HG03103 (cell line): ENCODE measurements at regions not wholly inside any gene's neighbourhood (a gene's known extent, or its start where the extent isn't known, plus 50 kb on each side); places are given as distances from the start of the nearest gene placed in this dataset.

Experiments
- ATAC-seq: cut with Tn5 transposase; IDR thresholded peaks from one replicate; pipeline ENCODE4 v1.9.1; 2021; ENCODE audit warnings: low read depth; ENCODE audit not compliant: unreplicated experiment

GRCh38 chr11:116177521-116178210, 595.1 kb downstream of the BUD13 start:
- ATAC-seq, result no peak

GRCh38 chr11:116176484-116177005, 596.2 kb downstream of the BUD13 start:
- no peak for ATAC-seq

- ATAC-seq, result no peak
These were observed 597.1 kb downstream of the BUD13 start for GRCh38 chr11:116175707-116176106.

- ATAC-seq, result no peak
These were observed 598.6 kb downstream of the BUD13 start for GRCh38 chr11:116173941-116174911.

- ATAC-seq, result no peak
These were observed 599.3 kb downstream of the BUD13 start for GRCh38 chr11:116173506-116173905.

- no peak for ATAC-seq
These were observed 599.9 kb downstream of the BUD13 start for GRCh38 chr11:116172851-116173250.

- no peak for ATAC-seq
These were observed 600.6 kb downstream of the BUD13 start for GRCh38 chr11:116172156-116172555.

- no peak for ATAC-seq
These were observed 601.3 kb downstream of the BUD13 start for GRCh38 chr11:116171271-116172140.

GRCh38 chr11:116170526-116171120, 602.2 kb downstream of the BUD13 start:
- no peak for ATAC-seq

- ATAC-seq, result no peak
These were observed 603.0 kb downstream of the BUD13 start for GRCh38 chr11:116169776-116170175.

- no peak for ATAC-seq
These were observed 604.4 kb downstream of the BUD13 start for GRCh38 chr11:116168459-116168787.

- ATAC-seq, result no peak
These were observed 604.9 kb downstream of the BUD13 start for GRCh38 chr11:116167706-116168458.

- no peak for ATAC-seq
These were observed 606.0 kb downstream of the BUD13 start for GRCh38 chr11:116166573-116167465.

- no peak for ATAC-seq
These were observed 607.9 kb downstream of the BUD13 start for GRCh38 chr11:116164843-116165242.

- ATAC-seq, result no peak
These were observed 609.9 kb downstream of the BUD13 start for GRCh38 chr11:116162886-116163230.

GRCh38 chr11:116162086-116162885, 610.5 kb downstream of the BUD13 start:
- ATAC-seq, result no peak

GRCh38 chr11:116148645-116149044, 624.1 kb downstream of the BUD13 start:
- no peak for ATAC-seq

- no peak for ATAC-seq
These were observed 624.7 kb downstream of the BUD13 start for GRCh38 chr11:116148056-116148455.
